Naive thymus-derived CD4-positive, alpha-beta T cell (primary cell): ENCODE measurements at regions not wholly inside any gene's neighbourhood (a gene's known extent, or its start where the extent isn't known, plus 50 kb on each side); places are given as distances from the start of the nearest gene placed in this dataset.
"Not testable (repeated sequence)": the region's sequence is repeated elsewhere in the genome, so short reads cannot be mapped to it uniquely, and the experiment has no call there.

Experiments used
- ATAC-seq: fragments of 150-1000 bp; cut with Tn5 transposase; 2 replicates; pipeline ENCODE4 v1.10.0; 2021; ENCODE audit warnings: mild to moderate bottlenecking, moderate library complexity
- CTCF ChIA-PET: fragments of 350-600 bp; sonication (Branson Sonifier 250); formaldehyde crosslinking; loops from one replicate; lab custom pipeline; 2021; ENCODE audit warnings: antibody characterized with exemption; lab: Charles Lee
- POLR2A ChIA-PET: fragments of 350-600 bp; sonication (Branson Sonifier 250); formaldehyde crosslinking; loops from one replicate; lab custom pipeline; 2021; ENCODE audit warnings: antibody characterized with exemption, inconsistent platforms; lab: Charles Lee
- DNase-seq, 9 donors: peaks; one replicate each; pipeline versions ENCODE4 v3.0.0 to v3.0.0-alpha.2; 2020 to 2022; ENCODE audit warnings: mixed read lengths in 1 of 9
- H3K27ac ChIP-seq: one replicate; pipeline ENCODE4 v1.7.0; 2013; ENCODE audit warnings: mild to moderate bottlenecking, low read depth, low read length, moderate library complexity
- H3K27me3 ChIP-seq, 2 donors: one replicate each; pipeline ENCODE4 v1.7.0; 2013; ENCODE audit warnings: low read length in 2 of 2, mild to moderate bottlenecking in 2 of 2, moderate library complexity in 2 of 2; ENCODE audit not compliant: control insufficient read depth in 2 of 2, insufficient read depth in 2 of 2
- H3K36me3 ChIP-seq, 3 experiments: 1 replicate in 2 of 3; 2 replicates in 1 of 3; pipeline ENCODE4 v1.7.0; 2013; ENCODE audit warnings: low read length in 3 of 3, mild to moderate bottlenecking in 3 of 3, moderate library complexity in 1 of 3; ENCODE audit not compliant: insufficient read depth in 3 of 3, control insufficient read depth in 2 of 3
- H3K4me1 ChIP-seq, 2 donors: one replicate each; pipeline ENCODE4 v1.7.0; 2013; ENCODE audit warnings: low read length in 2 of 2, mild to moderate bottlenecking in 2 of 2, moderate library complexity in 1 of 2; ENCODE audit not compliant: control insufficient read depth in 2 of 2, insufficient read depth in 2 of 2
- H3K4me3 ChIP-seq: 2 replicates; pipeline ENCODE4 v1.7.0; 2013; ENCODE audit warnings: mild to moderate bottlenecking, low read length
- H3K9me3 ChIP-seq, 3 experiments: 1 replicate in 2 of 3; 2 replicates in 1 of 3; pipeline ENCODE4 v1.7.0; 2013; ENCODE audit warnings: low read length in 3 of 3; ENCODE audit not compliant: control insufficient read depth in 2 of 3
- H3K27ac Mint-ChIP-seq, 9 donors: one replicate each; pipeline ENCODE4 v1.8.0; 2020 to 2022; ENCODE audit warnings: mixed read lengths in 9 of 9, mild to moderate bottlenecking in 8 of 9, moderate library complexity in 5 of 9, inconsistent platforms in 2 of 9
- H3K27me3 Mint-ChIP-seq, 5 donors: one replicate each; pipeline ENCODE4 v1.8.0; 2021 to 2022; ENCODE audit warnings: mixed read lengths in 5 of 5, mild to moderate bottlenecking in 1 of 5
- H3K36me3 Mint-ChIP-seq, 5 donors: one replicate each; pipeline ENCODE4 v1.8.0; 2020 to 2022; ENCODE audit warnings: mixed read lengths in 5 of 5, mild to moderate bottlenecking in 3 of 5, inconsistent platforms in 1 of 5
- H3K4me1 Mint-ChIP-seq, 7 donors: one replicate each; pipeline ENCODE4 v1.8.0; 2020 to 2022; ENCODE audit warnings: mixed read lengths in 7 of 7, mild to moderate bottlenecking in 3 of 7, inconsistent platforms in 1 of 7
- H3K4me3 Mint-ChIP-seq, 10 donors: one replicate each; pipeline ENCODE4 v1.8.0; 2020 to 2022; ENCODE audit warnings: mild to moderate bottlenecking in 10 of 10, mixed read lengths in 10 of 10, moderate library complexity in 6 of 10, inconsistent platforms in 2 of 10
- H3K9me3 Mint-ChIP-seq, 11 donors: one replicate each; pipeline ENCODE4 v1.8.0; 2020 to 2022; ENCODE audit warnings: mixed read lengths in 11 of 11, mild to moderate bottlenecking in 4 of 11, inconsistent platforms in 1 of 11, moderate library complexity in 1 of 11
- intact Hi-C, 2 donors: fragments of 100-400 bp; cut with micrococcal nuclease; formaldehyde crosslinking; loops; one replicate each; pipeline ENCODE4 v1.15.1; 2023

DNA sequence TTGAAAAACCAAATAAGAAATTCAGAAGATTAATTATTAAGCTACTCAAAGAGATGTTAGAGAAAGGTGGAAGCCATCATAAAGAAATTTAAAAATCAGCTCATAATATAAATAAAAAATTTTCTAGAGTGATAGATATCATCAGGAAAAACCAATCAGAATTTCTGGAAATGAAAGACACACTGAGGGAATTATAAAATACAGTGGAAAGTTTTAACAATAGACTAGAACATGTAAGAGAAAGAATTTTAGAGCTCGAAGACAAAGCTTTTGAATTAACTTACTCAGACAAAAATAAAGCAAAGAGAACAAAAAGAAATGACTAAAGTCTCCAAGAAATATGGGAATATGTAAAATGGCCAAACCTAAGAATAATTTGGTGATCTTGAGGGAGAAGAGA lies 1926.9 kb upstream of the RAG2 start:
- Mint-ChIP-seq H3K4me1 (no peaks in the 10 kb centered on the region), H3K27me3 (no peaks in the 10 kb centered on the region), H3K4me3 (no peak overlapping the region), H3K9me3 (peaks cover 4 to 49% (median 17%) of the 10 kb centered on the region in 11 donors), H3K27ac (no peak overlapping the region), H3K36me3 (peaks cover 0 to 5% (median 0%) of the 10 kb centered on the region in 5 donors)
- ChIA-PET POLR2A (no interaction called here), CTCF (no interaction called here)
- intact Hi-C loops: no loop called here
- H3K4me3 ChIP-seq: no peak overlapping the region
- H3K27me3 ChIP-seq: no peaks in the 10 kb centered on the region
- no peaks in the 10 kb centered on the region for H3K4me1 ChIP-seq
- H3K36me3 ChIP-seq: no peaks in the 10 kb centered on the region
- H3K9me3 ChIP-seq: peaks cover 0 to 5% (median 0%) of the 10 kb centered on the region in 3 experiments
- no peak for DNase-seq
- no peak overlapping the region for H3K27ac ChIP-seq
- ATAC-seq: no peak

DNA sequence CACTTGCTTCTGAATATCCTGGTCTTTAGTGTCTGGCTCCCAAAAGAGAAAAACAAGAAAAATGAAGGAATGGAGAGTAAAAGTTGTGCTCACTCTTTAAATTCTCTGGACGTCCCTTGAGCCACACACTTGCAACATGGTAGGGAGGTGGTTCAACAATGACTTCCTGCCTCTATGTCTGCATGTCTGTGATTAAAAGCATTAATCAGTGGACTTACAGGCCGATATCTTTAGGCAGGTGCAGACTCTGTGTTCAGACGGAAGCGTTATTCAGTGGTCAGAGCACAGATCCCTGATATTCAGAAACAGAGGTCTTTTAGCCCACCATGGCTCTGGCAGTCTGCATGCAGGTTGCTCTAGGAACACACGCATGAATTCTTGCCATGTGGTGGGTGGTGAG lies 1920.0 kb upstream of the RAG2 start:
- ChIA-PET CTCF (no interaction called here), POLR2A (no interaction called here)
- H3K27ac Mint-ChIP-seq: no peak overlapping the region
- Histone ChIP-seq H3K4me1 (no peaks in the 10 kb centered on the region), H3K27ac (no peak overlapping the region), H3K4me3 (no peak overlapping the region), H3K36me3 (no peaks in the 10 kb centered on the region), H3K9me3 (no peaks in the 10 kb centered on the region), H3K27me3 (no peaks in the 10 kb centered on the region)
- intact Hi-C loops: no loop called here
- no peaks in the 10 kb centered on the region for H3K27me3 Mint-ChIP-seq
- DNase-seq (no peak), ATAC-seq (no peak)
- H3K36me3 Mint-ChIP-seq: no peaks in the 10 kb centered on the region
- peaks cover 0 to 20% (median 6%) of the 10 kb centered on the region in 11 donors for H3K9me3 Mint-ChIP-seq
- H3K4me1 Mint-ChIP-seq: no peaks in the 10 kb centered on the region
- no peak overlapping the region for H3K4me3 Mint-ChIP-seq

DNA sequence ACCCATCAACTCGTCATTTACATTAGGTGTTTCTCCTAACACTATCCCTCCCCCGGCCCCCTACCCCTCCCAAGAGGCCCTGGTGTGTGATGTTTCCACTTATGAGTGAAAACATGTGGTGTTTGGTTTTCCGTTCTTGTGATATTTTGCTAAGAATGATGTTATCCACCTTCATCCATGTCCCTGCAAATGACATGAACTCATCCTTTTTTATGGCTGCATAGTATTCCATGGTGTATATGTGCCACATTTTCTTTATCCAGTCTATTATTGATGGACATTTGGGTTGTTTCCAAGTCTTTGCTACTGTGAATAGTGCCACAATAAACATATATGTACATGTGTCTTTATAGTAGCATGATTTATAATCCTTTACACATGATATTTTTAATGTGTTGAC lies 1914.8 kb upstream of the RAG2 start:
- H3K4me3 Mint-ChIP-seq, H3K4me1 ChIP-seq, H3K27ac Mint-ChIP-seq, H3K27me3 ChIP-seq, H3K36me3 ChIP-seq, H3K4me1 Mint-ChIP-seq, H3K9me3 ChIP-seq, H3K36me3 Mint-ChIP-seq, DNase-seq, ATAC-seq, H3K4me3 ChIP-seq, POLR2A ChIA-PET, intact Hi-C loops, H3K27ac ChIP-seq, H3K27me3 Mint-ChIP-seq, CTCF ChIA-PET: not testable (repeated sequence)
- H3K9me3 Mint-ChIP-seq: peaks cover 0 to 22% (median 5%) of the 10 kb centered on the region in 11 donors

DNA sequence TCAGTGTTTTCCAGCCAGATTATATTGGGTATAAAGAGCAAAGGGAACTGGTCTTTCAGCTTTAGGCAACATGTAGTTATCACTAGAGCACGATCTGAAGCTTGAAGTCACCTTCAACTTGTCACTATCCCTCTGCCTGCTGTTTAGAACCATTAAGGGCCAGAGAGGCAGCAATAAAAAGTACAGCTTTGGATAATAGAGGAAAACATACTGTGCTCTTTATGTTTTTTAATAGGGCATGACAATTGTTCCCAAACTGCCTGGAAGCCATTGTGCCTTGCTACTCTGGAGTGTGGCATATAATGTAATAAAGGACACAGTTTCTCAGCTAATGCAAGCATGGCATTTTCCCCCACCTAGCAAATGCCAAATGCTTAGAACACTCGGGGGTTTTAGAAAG lies 1912.0 kb upstream of the RAG2 start:
- Histone ChIP-seq H3K27me3 (no peaks in the 10 kb centered on the region), H3K4me3 (no peak overlapping the region), H3K27ac (no peak overlapping the region), H3K9me3 (peaks cover 0 to 3% (median 0%) of the 10 kb centered on the region in 3 experiments), H3K36me3 (no peaks in the 10 kb centered on the region), H3K4me1 (no peaks in the 10 kb centered on the region)
- intact Hi-C loops: no loop called here
- ChIA-PET POLR2A (no interaction called here), CTCF (no interaction called here)
- ATAC-seq (no peak), DNase-seq (no peak)
- no peaks in the 10 kb centered on the region for H3K27me3 Mint-ChIP-seq
- peaks cover 0 to 19% (median 5%) of the 10 kb centered on the region in 11 donors for H3K9me3 Mint-ChIP-seq
- H3K36me3 Mint-ChIP-seq: no peaks in the 10 kb centered on the region
- no peak overlapping the region for H3K4me3 Mint-ChIP-seq
- H3K27ac Mint-ChIP-seq: no peak overlapping the region
- no peaks in the 10 kb centered on the region for H3K4me1 Mint-ChIP-seq

DNA sequence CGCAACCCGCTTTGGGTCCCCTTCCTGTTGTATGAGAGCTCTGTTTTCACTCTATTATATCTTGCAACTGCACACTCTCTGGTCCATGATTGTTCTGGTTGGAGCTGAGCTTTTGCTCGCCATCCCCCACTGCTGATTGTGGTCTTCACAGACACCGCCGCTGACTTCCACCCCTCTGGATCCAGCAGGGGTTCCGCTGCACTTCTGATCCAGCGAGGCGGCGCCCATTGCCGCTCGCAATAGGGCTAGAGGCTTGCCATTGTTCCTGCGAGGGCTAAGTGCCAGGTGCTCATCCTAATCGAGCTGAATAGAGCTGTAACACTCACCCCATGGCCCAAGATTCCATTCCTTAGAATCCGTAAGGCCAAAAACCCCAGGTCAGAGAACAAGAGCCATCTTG lies 1905.8 kb upstream of the RAG2 start:
- Histone ChIP-seq H3K27me3 (no peaks in the 10 kb centered on the region), H3K36me3 (no peaks in the 10 kb centered on the region), H3K9me3 (peaks cover 0 to 8% (median 0%) of the 10 kb centered on the region in 3 experiments), H3K4me3 (no peak overlapping the region), H3K4me1 (no peaks in the 10 kb centered on the region), H3K27ac (no peak overlapping the region)
- CTCF ChIA-PET: no interaction called here
- ATAC-seq: no peak
- POLR2A ChIA-PET: no interaction called here
- H3K4me3 Mint-ChIP-seq: no peak overlapping the region
- no peak overlapping the region for H3K27ac Mint-ChIP-seq
- peaks cover 0 to 17% (median 6%) of the 10 kb centered on the region in 11 donors for H3K9me3 Mint-ChIP-seq
- H3K4me1 Mint-ChIP-seq: no peaks in the 10 kb centered on the region
- H3K36me3 Mint-ChIP-seq: no peaks in the 10 kb centered on the region
- intact Hi-C loops: no loop called here
- no peak for DNase-seq
- H3K27me3 Mint-ChIP-seq: no peaks in the 10 kb centered on the region

DNA sequence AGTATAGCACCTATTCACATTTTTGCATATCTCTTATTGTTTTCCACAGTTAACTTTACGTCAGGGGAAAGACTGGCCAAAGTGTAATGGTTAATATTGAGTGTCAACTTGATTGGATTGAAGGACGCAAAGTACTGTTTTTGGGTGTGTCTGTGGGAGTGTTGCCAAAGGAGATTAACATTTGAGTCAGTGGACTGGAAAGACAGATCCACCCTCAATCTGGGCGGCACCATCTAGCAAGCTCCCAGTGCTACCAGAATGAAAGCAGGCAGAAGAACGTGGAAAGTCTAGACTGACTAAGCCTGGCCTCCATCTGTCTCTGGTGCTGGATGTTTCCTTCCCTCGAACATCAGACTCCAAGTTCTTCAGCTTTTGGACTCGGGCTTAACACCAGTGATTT lies 1900.7 kb upstream of the RAG2 start:
- Histone ChIP-seq H3K27ac (no peak overlapping the region), H3K27me3 (no peaks in the 10 kb centered on the region), H3K36me3 (no peaks in the 10 kb centered on the region), H3K4me3 (no peak overlapping the region), H3K4me1 (no peaks in the 10 kb centered on the region), H3K9me3 (peaks cover 0 to 8% (median 0%) of the 10 kb centered on the region in 3 experiments)
- no peak for DNase-seq
- H3K27me3 Mint-ChIP-seq: no peaks in the 10 kb centered on the region
- ChIA-PET CTCF (no interaction called here), POLR2A (no interaction called here)
- no peak overlapping the region for H3K4me3 Mint-ChIP-seq
- ATAC-seq: no peak
- no peaks in the 10 kb centered on the region for H3K4me1 Mint-ChIP-seq
- no peak overlapping the region for H3K27ac Mint-ChIP-seq
- intact Hi-C loops: no loop called here
- no peaks in the 10 kb centered on the region for H3K36me3 Mint-ChIP-seq
- H3K9me3 Mint-ChIP-seq: peaks cover 0 to 17% (median 6%) of the 10 kb centered on the region in 11 donors

DNA sequence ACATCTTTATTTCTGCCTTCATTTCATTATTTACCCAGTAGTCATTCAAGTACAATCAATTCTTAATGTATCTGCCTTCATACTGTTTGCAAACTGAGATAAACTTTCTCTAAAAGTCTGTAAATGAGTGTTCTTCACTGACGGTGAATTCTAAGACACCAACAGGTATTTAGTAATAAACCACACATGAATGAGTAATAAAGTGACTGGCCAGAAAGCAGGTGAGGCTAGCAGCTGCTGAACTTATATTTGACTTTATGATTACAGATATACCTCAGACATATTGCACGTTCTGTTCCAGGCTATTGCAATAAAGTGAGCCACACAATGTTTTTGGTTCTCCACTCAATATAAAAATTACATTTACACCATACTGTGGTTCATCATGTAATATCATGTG lies 1894.0 kb upstream of the RAG2 start:
- no peaks in the 10 kb centered on the region for H3K9me3 ChIP-seq
- Mint-ChIP-seq H3K4me1 (no peaks in the 10 kb centered on the region), H3K4me3 (no peak overlapping the region), H3K9me3 (peaks cover 0 to 29% (median 19%) of the 10 kb centered on the region in 11 donors), H3K27me3 (no peaks in the 10 kb centered on the region), H3K36me3 (peaks cover 0 to 3% (median 0%) of the 10 kb centered on the region in 5 donors), H3K27ac (no peak overlapping the region)
- H3K27ac ChIP-seq: no peak overlapping the region
- H3K27me3 ChIP-seq: no peaks in the 10 kb centered on the region
- no peak for ATAC-seq
- no peaks in the 10 kb centered on the region for H3K4me1 ChIP-seq
- ChIA-PET CTCF (no interaction called here), POLR2A (no interaction called here)
- intact Hi-C loops: no loop called here
- H3K36me3 ChIP-seq: no peaks in the 10 kb centered on the region
- no peak overlapping the region for H3K4me3 ChIP-seq
- DNase-seq: no peak
